NCI-H1092 treated with DMSO at 0.1 percent for 48 hours (cell line): ENCODE measurements at regions not wholly inside any gene's neighbourhood (a gene's known extent, or its start where the extent isn't known, plus 50 kb on each side); places are given as distances from the start of the nearest gene placed in this dataset.

Source experiments
- DNase-seq: peaks from one replicate; lab custom pipeline; 2025; lab: John Stamatoyannopoulos, UW

GRCh38 chr2:138105358-138105757, 141.1 kb downstream of the HNMT start:
- no peak for DNase-seq

- DNase-seq: no peak
Measured at GRCh38 chr2:138106606-138107005, 142.3 kb downstream of the HNMT start.

- DNase-seq: no peak
Measured at GRCh38 chr2:138107288-138107687, 143.0 kb downstream of the HNMT start.

DNA sequence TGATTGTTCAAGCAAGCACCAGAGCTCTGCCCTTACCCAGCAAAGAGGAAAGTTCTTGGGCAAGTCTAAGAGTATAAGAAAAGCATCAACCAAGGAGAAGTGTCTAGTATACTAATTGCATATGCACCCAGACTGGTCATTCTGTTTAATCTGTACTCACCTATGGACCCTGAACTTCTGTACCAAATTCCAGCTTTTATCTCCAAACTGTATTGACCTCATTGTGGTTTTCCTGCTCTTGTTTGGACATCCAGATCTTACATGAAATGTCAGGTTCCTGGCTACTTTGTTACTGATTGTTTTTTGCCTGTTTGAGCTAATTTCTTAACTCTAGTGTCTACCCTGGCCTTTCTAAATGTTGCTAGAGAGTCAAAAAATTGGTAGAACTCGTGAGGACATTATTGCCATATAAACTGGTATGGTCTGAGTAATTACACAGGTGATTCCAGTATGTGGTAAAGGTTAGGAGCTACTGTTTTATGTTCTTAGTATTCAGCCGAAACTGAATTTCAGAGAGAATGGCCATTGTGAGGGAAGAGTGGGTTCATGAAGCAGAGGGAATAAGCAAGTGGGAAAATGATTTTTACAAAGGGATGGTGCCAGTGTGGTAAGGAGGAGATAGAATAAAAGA, 146.3 kb downstream of the HNMT start:
- DNase-seq: no peak

GRCh38 chr2:138112536-138112935, 148.3 kb downstream of the HNMT start:
- DNase-seq: no peak

DNA sequence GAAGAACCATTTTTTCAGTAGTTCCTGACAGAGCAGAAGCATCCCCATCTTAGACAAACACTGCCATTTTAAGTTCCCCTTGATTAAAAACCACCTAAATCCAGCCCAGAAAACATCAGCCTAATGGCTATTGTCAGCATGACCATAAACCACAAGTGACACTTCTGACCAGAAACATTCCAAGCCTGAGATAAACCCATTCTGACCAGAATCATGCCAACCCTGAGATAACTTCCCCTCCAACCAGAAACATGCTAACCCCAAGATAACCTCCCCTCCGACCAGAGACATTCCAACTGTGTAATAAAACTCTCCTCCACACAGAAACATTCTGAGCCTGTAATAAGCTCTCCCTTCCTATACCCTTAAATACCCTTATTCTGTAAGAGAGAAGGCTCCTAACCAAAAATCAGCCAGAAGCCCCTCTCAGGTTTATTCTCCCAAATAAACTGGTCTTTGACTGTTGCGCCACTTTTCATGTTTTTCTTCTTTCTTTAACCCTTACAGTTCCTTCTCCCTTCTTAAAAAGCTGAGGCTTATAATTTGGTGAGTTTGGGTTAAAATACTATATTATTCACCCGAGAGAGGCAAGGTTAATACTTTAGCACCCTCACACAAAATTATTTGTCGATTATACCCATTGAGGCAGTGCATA, 149.7 kb downstream of the HNMT start:
- no peak for DNase-seq

- no peak for DNase-seq
Measured at GRCh38 chr2:138115666-138116065, 151.4 kb downstream of the HNMT start.

- no peak for DNase-seq
Measured at GRCh38 chr2:138116456-138116855, 152.2 kb downstream of the HNMT start.

DNA sequence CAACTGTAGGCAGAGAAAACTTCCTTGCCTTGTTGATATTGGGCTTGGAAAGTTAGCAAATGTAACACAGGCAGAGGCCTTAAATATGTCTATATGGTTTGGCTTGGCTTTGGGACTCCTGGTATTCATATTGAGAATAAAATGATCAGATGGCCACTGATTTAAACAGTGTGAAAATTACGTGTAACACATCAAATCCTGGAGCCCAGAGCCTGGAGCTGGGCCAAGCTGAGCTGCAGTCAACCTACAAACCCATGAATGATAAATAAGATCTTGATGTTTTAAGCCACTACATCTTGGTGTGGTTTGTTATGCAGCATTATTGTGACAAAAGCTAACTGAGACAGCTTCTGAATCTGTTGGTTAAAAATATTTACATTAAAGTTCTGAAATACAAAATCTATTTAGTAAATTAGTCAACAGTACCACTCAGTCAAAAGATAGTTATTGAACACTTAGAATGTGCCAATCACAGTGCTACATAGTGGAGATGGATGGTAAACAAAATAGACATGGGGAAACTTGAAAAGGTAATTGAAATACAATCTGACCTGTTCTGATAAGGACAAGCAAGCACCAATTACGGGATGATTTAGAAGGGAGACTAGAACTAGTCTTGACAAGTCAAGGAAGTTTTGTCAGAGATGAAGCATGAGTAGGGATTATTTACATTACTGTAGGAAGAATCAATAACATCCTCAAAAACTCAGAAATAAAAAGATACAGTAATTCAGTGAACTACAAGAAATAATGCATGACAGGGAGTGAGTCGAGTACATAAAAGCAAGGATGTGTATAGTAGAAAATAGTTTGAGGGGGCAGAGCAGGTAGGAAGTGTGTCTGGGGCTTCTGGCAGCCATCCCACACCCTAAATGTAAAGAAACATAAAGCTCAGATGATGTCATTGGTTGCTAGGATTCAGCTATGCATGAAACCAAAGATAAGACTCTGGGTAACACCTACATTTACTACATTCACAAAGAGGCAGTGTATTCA, 157.7 kb downstream of the HNMT start:
- DNase-seq: no peak

GRCh38 chr2:138122891-138123290, 158.6 kb downstream of the HNMT start:
- no peak for DNase-seq

GRCh38 chr2:138123741-138124140, 159.5 kb downstream of the HNMT start:
- DNase-seq: no peak

- DNase-seq: no peak
Measured at GRCh38 chr2:138124521-138124920, 160.2 kb downstream of the HNMT start.

DNA sequence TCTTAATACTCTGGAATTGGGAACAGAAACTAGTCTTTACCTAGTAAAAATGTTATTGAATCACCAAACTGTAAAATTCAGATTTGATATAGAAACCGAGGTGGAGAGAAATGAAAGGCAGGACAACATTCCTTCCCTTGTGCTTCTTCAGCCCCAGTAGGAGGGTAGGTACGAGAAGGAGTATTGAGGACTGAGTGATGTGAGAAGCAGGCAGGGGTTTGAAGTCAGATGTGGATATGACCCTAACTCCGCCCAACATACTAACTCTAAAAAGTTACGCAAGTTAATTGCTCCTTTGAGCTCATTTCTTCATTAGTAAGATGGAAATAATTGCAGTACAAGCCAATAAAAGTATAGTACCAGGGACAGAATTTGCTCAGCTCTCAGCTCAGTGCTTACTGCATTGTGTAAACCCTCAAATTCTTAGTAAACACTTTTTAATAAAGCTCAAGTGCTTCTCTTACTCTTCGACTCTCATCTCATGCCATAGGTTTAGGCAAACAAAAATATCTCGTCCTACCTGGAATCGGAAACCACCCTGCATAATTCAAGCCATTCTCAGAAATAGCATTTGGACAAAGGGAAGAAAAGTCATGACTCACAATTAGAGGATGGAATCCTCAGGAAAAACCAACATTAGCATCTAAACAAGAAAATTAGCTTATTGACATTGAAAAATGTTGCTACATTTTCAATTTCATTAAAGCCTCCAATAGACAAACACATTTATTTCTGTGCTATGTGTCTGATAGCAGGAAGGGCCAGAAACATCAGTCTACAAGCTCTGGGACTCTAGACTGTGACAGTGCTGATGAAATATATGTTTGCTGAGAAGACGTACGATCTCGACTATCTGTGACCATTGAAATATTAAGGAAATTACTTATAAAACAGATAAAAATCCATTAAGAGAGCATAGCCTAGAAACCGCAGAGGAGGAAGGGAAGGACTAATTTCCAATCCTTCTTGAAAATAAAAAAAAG, 161.3 kb downstream of the HNMT start:
- DNase-seq: no peak

DNA sequence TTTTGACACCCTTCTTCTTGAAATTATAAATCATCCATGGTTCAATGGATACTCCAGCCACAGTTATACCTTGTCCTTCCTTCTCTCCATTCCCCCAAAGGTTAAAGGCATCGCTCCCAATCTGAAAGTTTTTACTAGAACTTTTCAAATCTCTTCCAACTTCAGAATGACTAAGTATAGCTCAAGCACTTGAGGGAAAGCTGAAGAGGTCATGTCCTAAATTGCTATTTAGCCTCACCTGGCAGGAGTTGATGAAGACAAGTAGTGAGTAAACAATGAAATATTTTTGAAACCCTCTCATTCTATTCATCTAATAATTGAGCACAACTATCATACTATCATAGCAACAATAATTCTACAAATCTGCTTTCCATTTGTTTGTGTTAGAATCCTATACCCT, 167.8 kb downstream of the HNMT start:
- DNase-seq: no peak

- no peak for DNase-seq
Measured at GRCh38 chr2:138137949-138138348, 173.7 kb downstream of the HNMT start.

GRCh38 chr2:138147796-138148195, 183.5 kb downstream of the HNMT start:
- DNase-seq: no peak

- no peak for DNase-seq
Measured at GRCh38 chr2:138155304-138155703, 191.0 kb downstream of the HNMT start.

GRCh38 chr2:138157372-138157771, 193.1 kb downstream of the HNMT start:
- no peak for DNase-seq

GRCh38 chr2:138170485-138170884, 206.2 kb downstream of the HNMT start:
- no peak for DNase-seq

GRCh38 chr2:138171244-138171643, 207.0 kb downstream of the HNMT start:
- no peak for DNase-seq

- DNase-seq: no peak
Measured at GRCh38 chr2:138175066-138175465, 210.8 kb downstream of the HNMT start.
